CD14-positive monocyte (primary cell): ENCODE measurements at regions not wholly inside any gene's neighbourhood (a gene's known extent, or its start where the extent isn't known, plus 50 kb on each side); places are given as distances from the start of the nearest gene placed in this dataset.

Source experiments
- DNase-seq, 3 donors: peaks; one replicate each; pipeline ENCODE4 v3.0.0-alpha.2; 2011 to 2022
- H2AFZ ChIP-seq: 2 replicates; pipeline ENCODE4 v1.6.0; 2012; ENCODE audit warnings: mild to moderate bottlenecking, low read depth, low read length, inconsistent platforms; ENCODE audit not compliant: insufficient read depth, poor library complexity, severe bottlenecking
- H3K27ac ChIP-seq, 2 donors: 1 replicate in 1 of 2; 2 replicates in 1 of 2; pipeline ENCODE4 v1.5.1; 2012 to 2013; ENCODE audit warnings: low read length in 2 of 2, control low read depth in 1 of 2, inconsistent platforms in 1 of 2, low read depth in 1 of 2, mild to moderate bottlenecking in 1 of 2
- H3K27me3 ChIP-seq, 2 donors: one replicate each; pipeline versions ENCODE4 v1.6.0 to v1.6.1; 2011 to 2013; ENCODE audit warnings: low read length in 2 of 2; ENCODE audit not compliant: control insufficient read depth in 2 of 2, insufficient read depth in 2 of 2
- H3K36me3 ChIP-seq, 2 donors: replicated peaks in 1 of 2; 1 replicate in 1 of 2; 2 replicates in 1 of 2; pipeline versions ENCODE4 v1.5.1 to v1.6.1; 2012 to 2013; ENCODE audit warnings: low read length in 2 of 2, control low read depth in 1 of 2, inconsistent platforms in 1 of 2, mild to moderate bottlenecking in 1 of 2; ENCODE audit not compliant: insufficient read depth in 2 of 2, control insufficient read depth in 1 of 2
- H3K4me1 ChIP-seq, 2 donors: 1 replicate in 1 of 2; 2 replicates in 1 of 2; pipeline versions ENCODE4 v1.5.1 to v1.6.1; 2012 to 2013; ENCODE audit warnings: low read length in 2 of 2, control low read depth in 1 of 2, inconsistent platforms in 1 of 2, mild to moderate bottlenecking in 1 of 2, moderate library complexity in 1 of 2; ENCODE audit not compliant: insufficient read depth in 2 of 2, control insufficient read depth in 1 of 2
- H3K4me2 ChIP-seq: replicated peaks from 2 replicates; pipeline ENCODE3; 2012; ENCODE audit warnings: low read length, moderate library complexity, mild to moderate bottlenecking; ENCODE audit not compliant: poor library complexity, severe bottlenecking; ENCODE audit errors: extremely low read depth
- H3K4me3 ChIP-seq, 3 experiments: fragments of 200-600 bp in 1 of 3; sonication (generic) in 1 of 3; replicated peaks in 1 of 3; 1 replicate in 2 of 3; 2 replicates in 1 of 3; pipeline ENCODE4 v1.5.1; 2011 to 2013; ENCODE audit warnings: low read length in 3 of 3, mild to moderate bottlenecking in 3 of 3, control low read depth in 2 of 3, low read depth in 2 of 3, inconsistent platforms in 1 of 3, moderate library complexity in 1 of 3
- H3K79me2 ChIP-seq: 2 replicates; pipeline ENCODE4 v1.6.0; 2012; ENCODE audit warnings: mild to moderate bottlenecking, control low read depth, inconsistent platforms, low read length, moderate library complexity; ENCODE audit not compliant: insufficient read depth
- H3K9ac ChIP-seq: 2 replicates; pipeline ENCODE4 v1.6.0; 2017; ENCODE audit warnings: low read length, mild to moderate bottlenecking; ENCODE audit not compliant: insufficient read depth, poor library complexity, severe bottlenecking
- H3K9me3 ChIP-seq, 2 donors: replicated peaks in 1 of 2; 1 replicate in 1 of 2; 2 replicates in 1 of 2; pipeline versions ENCODE4 v1.5.1 to v1.6.1; 2012 to 2013; ENCODE audit warnings: low read length in 2 of 2, control low read depth in 1 of 2; ENCODE audit not compliant: control insufficient read depth in 1 of 2, insufficient read depth in 1 of 2
- H4K20me1 ChIP-seq: 2 replicates; pipeline ENCODE4 v1.6.0; 2012; ENCODE audit warnings: mild to moderate bottlenecking, low read length, control low read depth, moderate library complexity; ENCODE audit not compliant: insufficient read depth
- H3K27ac Mint-ChIP-seq, 7 donors: one replicate each; pipeline ENCODE4 v1.8.0; 2020; ENCODE audit warnings: mild to moderate bottlenecking in 7 of 7, mixed read lengths in 7 of 7, moderate library complexity in 6 of 7, inconsistent platforms in 2 of 7
- H3K27me3 Mint-ChIP-seq, 3 donors: one replicate each; pipeline ENCODE4 v1.8.0; 2021 to 2022; ENCODE audit warnings: low read depth in 3 of 3, mild to moderate bottlenecking in 3 of 3, mixed read lengths in 3 of 3, moderate library complexity in 3 of 3, inconsistent platforms in 1 of 3
- H3K36me3 Mint-ChIP-seq, 2 donors: one replicate each; pipeline ENCODE4 v1.8.0; 2020; ENCODE audit warnings: mixed read lengths in 2 of 2, inconsistent platforms in 1 of 2, mild to moderate bottlenecking in 1 of 2
- H3K4me1 Mint-ChIP-seq: one replicate; pipeline ENCODE4 v1.8.0; 2020; ENCODE audit warnings: mild to moderate bottlenecking, mixed read lengths
- H3K4me3 Mint-ChIP-seq, 2 donors: one replicate each; pipeline ENCODE4 v1.8.0; 2020; ENCODE audit warnings: mild to moderate bottlenecking in 2 of 2, mixed read lengths in 2 of 2, moderate library complexity in 1 of 2
- H3K9me3 Mint-ChIP-seq, 7 donors: one replicate each; pipeline ENCODE4 v1.8.0; 2020 to 2022; ENCODE audit warnings: mixed read lengths in 7 of 7, mild to moderate bottlenecking in 6 of 7, moderate library complexity in 6 of 7, inconsistent platforms in 2 of 7
- WGBS: methylation state at CpG from one replicate; pipeline ENCODE4 v1.1.5; 2013; ENCODE audit warnings: missing lambda C conversion rate; ENCODE audit not compliant: insufficient coverage; 5-methylcytosine and 5-hydroxymethylcytosine counted together
- intact Hi-C, 2 donors: fragments of 100-400 bp; cut with micrococcal nuclease; formaldehyde crosslinking; loops; one replicate each; pipeline versions ENCODE4 v1.15.0 to v1.15.1; 2023
- TF ChIP-seq, protein P1 (sequence below): fragments of 200-600 bp; IDR thresholded peaks from one replicate; pipeline ENCODE4 v1.8.0; 2022; ENCODE audit warnings: antibody characterized with exemption, mild to moderate bottlenecking

GRCh38 chr1:233788687-233789086, 115.8 kb upstream of the SLC35F3 start:
- H3K27ac ChIP-seq, result no peak overlapping the region
- Mint-ChIP-seq H3K4me1 (no peaks in the 10 kb centered on the region), H3K27ac (no peak overlapping the region), H3K36me3 (no peaks in the 10 kb centered on the region), H3K4me3 (no peak overlapping the region), H3K9me3 (peaks cover 0 to 2% (median 0%) of the 10 kb centered on the region in 7 donors), H3K27me3 (peaks cover 0 to 7% (median 4%) of the 10 kb centered on the region in 3 donors)
- H3K4me3 ChIP-seq, result no peak overlapping the region
- no peak overlapping the region for H3K9ac ChIP-seq
- H3K4me2 ChIP-seq, result no peak overlapping the region
- H4K20me1 ChIP-seq, result no peaks in the 10 kb centered on the region
- intact Hi-C loops, result no loop called here
- H3K79me2 ChIP-seq, result no peaks in the 10 kb centered on the region
- no peak for DNase-seq
- no peak overlapping the region for H2AFZ ChIP-seq
- no peaks in the 10 kb centered on the region for H3K4me1 ChIP-seq
- no peaks in the 10 kb centered on the region for H3K36me3 ChIP-seq
- no peaks in the 10 kb centered on the region for H3K9me3 ChIP-seq
- H3K27me3 ChIP-seq, result no peaks in the 10 kb centered on the region
- TF ChIP-seq, protein P1, sequence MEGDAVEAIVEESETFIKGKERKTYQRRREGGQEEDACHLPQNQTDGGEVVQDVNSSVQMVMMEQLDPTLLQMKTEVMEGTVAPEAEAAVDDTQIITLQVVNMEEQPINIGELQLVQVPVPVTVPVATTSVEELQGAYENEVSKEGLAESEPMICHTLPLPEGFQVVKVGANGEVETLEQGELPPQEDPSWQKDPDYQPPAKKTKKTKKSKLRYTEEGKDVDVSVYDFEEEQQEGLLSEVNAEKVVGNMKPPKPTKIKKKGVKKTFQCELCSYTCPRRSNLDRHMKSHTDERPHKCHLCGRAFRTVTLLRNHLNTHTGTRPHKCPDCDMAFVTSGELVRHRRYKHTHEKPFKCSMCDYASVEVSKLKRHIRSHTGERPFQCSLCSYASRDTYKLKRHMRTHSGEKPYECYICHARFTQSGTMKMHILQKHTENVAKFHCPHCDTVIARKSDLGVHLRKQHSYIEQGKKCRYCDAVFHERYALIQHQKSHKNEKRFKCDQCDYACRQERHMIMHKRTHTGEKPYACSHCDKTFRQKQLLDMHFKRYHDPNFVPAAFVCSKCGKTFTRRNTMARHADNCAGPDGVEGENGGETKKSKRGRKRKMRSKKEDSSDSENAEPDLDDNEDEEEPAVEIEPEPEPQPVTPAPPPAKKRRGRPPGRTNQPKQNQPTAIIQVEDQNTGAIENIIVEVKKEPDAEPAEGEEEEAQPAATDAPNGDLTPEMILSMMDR, result no peak

GRCh38 chr1:233790121-233790520, 114.4 kb upstream of the SLC35F3 start:
- no peak overlapping the region for H3K27ac Mint-ChIP-seq

More at GRCh38 chr1:233790121-233790520, 114.4 kb upstream of the SLC35F3 start:
- no peaks in the 10 kb centered on the region for H3K36me3 Mint-ChIP-seq
- H3K4me1 Mint-ChIP-seq, result no peaks in the 10 kb centered on the region
- TF ChIP-seq, protein P1, result no peak
- H3K27me3 Mint-ChIP-seq, result peaks cover 0 to 7% (median 4%) of the 10 kb centered on the region in 3 donors
- Histone ChIP-seq H4K20me1 (no peaks in the 10 kb centered on the region), H3K9ac (no peak overlapping the region), H3K27me3 (no peaks in the 10 kb centered on the region), H3K36me3 (no peaks in the 10 kb centered on the region), H3K27ac (no peak overlapping the region), H3K79me2 (no peaks in the 10 kb centered on the region), H3K9me3 (no peaks in the 10 kb centered on the region), H3K4me3 (no peak overlapping the region), H3K4me1 (no peaks in the 10 kb centered on the region), H2AFZ (no peak overlapping the region), H3K4me2 (no peak overlapping the region)
- no peak overlapping the region for H3K4me3 Mint-ChIP-seq
- 78% methylated on average over 1 of the region's 3 CpGs for WGBS
- peaks cover 0 to 3% (median 0%) of the 10 kb centered on the region in 7 donors for H3K9me3 Mint-ChIP-seq
- intact Hi-C loops, result loop anchor here in 1 of 2 donors (10.0 kb wide), 1 partner anchor 485 kb away; no protein-coding TSS in a partner anchor
- no peak for DNase-seq
